ENCODE measurements at regions not wholly inside any gene's neighbourhood (a gene's known extent, or its start where the extent isn't known, plus 50 kb on each side); places are given as distances from the start of the nearest gene placed in this dataset.
A peak's percentile ranks its signal among the peaks of the same experiment; 100 is the strongest.

- no peak for DNase-seq
These were observed 115.8 kb upstream of the IQCM start for GRCh38 chr4:149931431-149931830.

GRCh38 chr4:149932188-149932587, 116.5 kb upstream of the IQCM start:
- no peak for DNase-seq

GRCh38 chr4:149933120-149933519, 117.5 kb upstream of the IQCM start:
- DNase-seq: no peak

GRCh38 chr4:149933883-149934282, 118.2 kb upstream of the IQCM start:
- no peak for DNase-seq

- no peak for DNase-seq
These were observed 128.9 kb upstream of the DCLK2 start for GRCh38 chr4:149949381-149949780.

GRCh38 chr4:149951152-149951900, 126.9 kb upstream of the DCLK2 start:
- no peak for DNase-seq

GRCh38 chr4:149952101-149952500, 126.1 kb upstream of the DCLK2 start:
- no peak for DNase-seq

- DNase-seq: no peak
These were observed 125.5 kb upstream of the DCLK2 start for GRCh38 chr4:149952716-149953115.

GRCh38 chr4:149955780-149956390, 122.4 kb upstream of the DCLK2 start:
- DNase-seq: no peak

GRCh38 chr4:149956678-149957077, 121.6 kb upstream of the DCLK2 start:
- DNase-seq: no peak

GRCh38 chr4:149961876-149962597, 116.2 kb upstream of the DCLK2 start:
- DNase-seq: no peak

- no peak for DNase-seq
These were observed 114.0 kb upstream of the DCLK2 start for GRCh38 chr4:149964001-149964796.

- DNase-seq: no peak
These were observed 113.0 kb upstream of the DCLK2 start for GRCh38 chr4:149965206-149965605.

- DNase-seq: no peak
These were observed 105.8 kb upstream of the DCLK2 start for GRCh38 chr4:149972407-149972806.

- DNase-seq: no peak
These were observed 105.1 kb upstream of the DCLK2 start for GRCh38 chr4:149973181-149973580.

- DNase-seq: no peak
These were observed 103.1 kb upstream of the DCLK2 start for GRCh38 chr4:149975172-149975571.

GRCh38 chr4:149980121-149980682, 98.0 kb upstream of the DCLK2 start:
- DNase-seq: no peak

- DNase-seq: peak; percentile 71
These were observed 97.3 kb upstream of the DCLK2 start for GRCh38 chr4:149980941-149981340.

- no peak for DNase-seq
These were observed 94.8 kb upstream of the DCLK2 start for GRCh38 chr4:149983401-149983800.

GRCh38 chr4:149983931-149984330, 94.3 kb upstream of the DCLK2 start:
- DNase-seq: no peak

GRCh38 chr4:149985981-149986380, 92.3 kb upstream of the DCLK2 start:
- DNase-seq: no peak

GRCh38 chr4:149986917-149987316, 91.3 kb upstream of the DCLK2 start:
- DNase-seq: no peak

Measured in hematopoietic multipotent progenitor cell treated with erythropoietin and hydrocortisone succinate and interleukin-3 and kit ligand, for 4 days (in vitro differentiated cells).